ENCODE measurements at regions not wholly inside any gene's neighbourhood (a gene's known extent, or its start where the extent isn't known, plus 50 kb on each side); places are given as distances from the start of the nearest gene placed in this dataset.

GRCh38 chr12:24721191-24721590 lies 227.7 kb downstream of the BCAT1 start:
- TF ChIP-seq CTCF (IDR thresholded peaks at IDR 0.05) (no peak), POLR2AphosphoS5 (IDR thresholded peaks at IDR 0.05) (no peak)

Measured in stomach (tissue), 4 donors.